IPS-20b (cell line): ENCODE measurements at regions not wholly inside any gene's neighbourhood (a gene's known extent, or its start where the extent isn't known, plus 50 kb on each side); places are given as distances from the start of the nearest gene placed in this dataset.

Experiments used
- H3K27ac ChIP-seq: one replicate; pipeline ENCODE4 v1.5.1; 2013; ENCODE audit warnings: low read length
- H3K27me3 ChIP-seq: 2 replicates; pipeline ENCODE4 v1.6.1; 2013; ENCODE audit warnings: mild to moderate bottlenecking, low read length, inconsistent platforms; ENCODE audit not compliant: insufficient read depth
- H3K36me3 ChIP-seq: 2 replicates; pipeline ENCODE4 v1.6.1; 2013; ENCODE audit warnings: low read depth, mild to moderate bottlenecking, inconsistent platforms, low read length, moderate library complexity; ENCODE audit not compliant: insufficient read depth
- H3K4me1 ChIP-seq: 2 replicates; pipeline ENCODE4 v1.6.1; 2013; ENCODE audit warnings: mild to moderate bottlenecking, control low read depth, inconsistent platforms, low read length, moderate library complexity; ENCODE audit not compliant: insufficient read depth
- H3K4me3 ChIP-seq: 2 replicates; pipeline ENCODE4 v1.5.1; 2013; ENCODE audit warnings: mild to moderate bottlenecking, low read length, inconsistent platforms
- H3K9ac ChIP-seq: 2 replicates; pipeline ENCODE4 v1.6.1; 2013; ENCODE audit warnings: low read depth, mild to moderate bottlenecking, inconsistent platforms, low read length, moderate library complexity
- H3K9me3 ChIP-seq: 2 replicates; pipeline ENCODE4 v1.6.1; 2013; ENCODE audit warnings: mild to moderate bottlenecking, low read depth, low read length, inconsistent platforms; ENCODE audit not compliant: insufficient read depth

DNA sequence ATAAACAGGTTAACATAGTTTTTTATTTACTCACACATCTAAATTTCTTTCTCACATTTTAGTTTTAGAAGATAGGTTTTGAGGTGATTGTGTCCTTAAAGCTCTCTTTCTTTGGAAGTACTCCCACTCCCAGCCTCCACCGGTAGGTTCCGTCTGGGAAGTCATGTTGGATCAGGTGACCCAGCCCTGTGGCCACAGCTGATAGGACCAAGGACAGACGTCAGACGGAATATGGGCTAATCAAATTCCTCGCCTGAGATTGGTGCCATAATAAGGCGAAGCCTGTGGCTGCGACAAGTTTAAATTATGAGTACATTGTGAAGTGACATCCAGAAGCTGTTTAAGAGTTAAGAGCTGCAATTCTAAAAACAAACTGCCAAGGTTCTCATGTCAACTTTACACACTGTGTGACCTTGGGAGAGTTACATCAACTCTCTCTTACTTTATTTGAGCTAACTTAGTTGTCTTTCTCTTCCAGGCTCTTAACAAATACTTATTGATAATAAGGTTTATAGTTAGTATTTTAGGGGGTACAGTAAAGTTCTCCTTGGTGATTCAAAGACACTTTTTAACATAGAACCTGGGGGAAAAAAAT lies 133.6 kb downstream of the NPY start:
- no peaks in the 10 kb centered on the region for H3K4me1 ChIP-seq
- no peak overlapping the region for H3K4me3 ChIP-seq
- peaks cover 9% of the 10 kb centered on the region; the same call in 1 of the 2 replicates for H3K27me3 ChIP-seq
- H3K36me3 ChIP-seq: no peaks in the 10 kb centered on the region
- no peak overlapping the region for H3K9ac ChIP-seq
- no peak overlapping the region for H3K27ac ChIP-seq
- H3K9me3 ChIP-seq: peaks cover 23% of the 10 kb centered on the region

DNA sequence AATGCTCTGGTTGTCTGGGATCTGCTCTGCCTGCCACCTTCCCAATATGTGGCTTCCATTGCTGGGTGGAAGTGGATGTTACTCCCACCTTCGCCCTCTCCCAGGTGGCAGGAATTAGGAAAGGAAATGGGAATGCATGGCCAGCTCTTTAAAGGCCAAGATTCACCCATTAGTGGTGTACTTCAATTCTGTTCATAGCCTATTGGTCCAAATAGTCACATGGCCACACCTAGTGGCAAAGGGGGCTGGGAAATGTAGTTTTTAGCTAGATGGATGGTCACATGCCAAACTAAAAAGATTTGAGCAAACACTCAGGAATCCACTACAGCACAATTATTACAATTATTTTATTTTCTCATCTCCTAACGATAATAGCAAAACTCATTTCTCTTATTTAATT lies 135.1 kb downstream of the NPY start:
- peaks cover 9% of the 10 kb centered on the region; the same call in 1 of the 2 replicates for H3K9me3 ChIP-seq
- H3K9ac ChIP-seq: no peak overlapping the region
- H3K4me1 ChIP-seq: no peaks in the 10 kb centered on the region
- H3K27me3 ChIP-seq: peaks cover 9% of the 10 kb centered on the region; the same call in 1 of the 2 replicates
- H3K4me3 ChIP-seq: no peak overlapping the region
- H3K36me3 ChIP-seq: no peaks in the 10 kb centered on the region
- no peak overlapping the region for H3K27ac ChIP-seq

DNA sequence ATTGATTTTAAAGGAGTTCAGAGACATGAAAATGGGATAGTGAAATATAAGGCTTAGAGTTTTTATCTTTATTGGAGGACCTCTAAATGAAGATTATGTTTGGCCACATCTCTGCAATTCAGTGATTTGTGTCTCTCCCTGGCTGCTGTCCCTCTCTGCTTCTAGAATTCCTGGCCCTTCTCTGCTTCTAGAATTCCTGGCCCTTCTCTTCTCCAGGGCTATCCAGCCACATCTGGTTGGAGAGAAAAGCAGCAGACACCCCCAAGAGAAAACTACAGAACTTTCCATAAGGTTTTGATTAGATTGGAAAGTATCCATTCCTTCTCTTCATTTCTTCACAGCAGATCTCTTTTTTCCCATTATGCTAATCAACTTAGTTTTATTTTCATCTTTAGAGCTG lies 135.5 kb downstream of the NPY start:
- no peak overlapping the region for H3K9ac ChIP-seq
- no peaks in the 10 kb centered on the region for H3K4me1 ChIP-seq
- no peaks in the 10 kb centered on the region for H3K36me3 ChIP-seq
- H3K27me3 ChIP-seq: peaks cover 9% of the 10 kb centered on the region; the same call in 1 of the 2 replicates
- no peak overlapping the region for H3K4me3 ChIP-seq
- H3K9me3 ChIP-seq: peaks cover 5% of the 10 kb centered on the region; the same call in 1 of the 2 replicates
- H3K27ac ChIP-seq: no peak overlapping the region

DNA sequence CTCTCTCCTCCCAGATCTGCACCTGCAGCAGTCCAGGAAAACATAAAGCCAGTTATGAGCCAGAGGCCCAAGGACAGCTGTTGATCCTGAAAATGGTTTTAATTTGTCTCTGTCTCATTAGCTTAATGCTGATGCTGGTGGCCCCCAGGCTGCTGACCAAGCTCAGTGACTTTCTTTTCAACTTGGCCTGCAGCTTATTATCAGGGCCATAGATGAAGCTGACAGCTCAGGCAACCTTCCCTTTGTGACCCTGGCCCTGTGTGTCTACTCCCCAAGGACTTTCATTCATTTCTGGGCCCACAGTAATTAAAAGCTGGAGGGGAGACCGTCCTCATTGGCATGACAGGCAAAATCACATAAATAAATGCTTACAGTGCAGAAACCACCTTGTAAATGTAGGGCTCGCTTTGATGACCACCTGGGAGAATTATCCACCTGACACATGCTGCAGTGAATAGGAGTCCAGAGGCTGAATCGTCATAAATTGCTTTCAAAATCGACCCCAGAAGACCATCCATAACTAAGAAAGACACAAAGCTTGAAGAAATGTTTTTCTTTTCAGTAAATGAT lies 138.5 kb downstream of the NPY start:
- H3K9ac ChIP-seq: no peak overlapping the region
- peaks cover 3% of the 10 kb centered on the region; the same call in 1 of the 2 replicates for H3K4me1 ChIP-seq
- peaks cover 18% of the 10 kb centered on the region; the same call in 1 of the 2 replicates for H3K9me3 ChIP-seq
- H3K36me3 ChIP-seq: 0 out of 2 replicates have a peak, but pooled peaks cover 6% of the 10 kb centered on the region
- H3K4me3 ChIP-seq: no peak overlapping the region
- H3K27ac ChIP-seq: no peak overlapping the region
- H3K27me3 ChIP-seq: peaks cover under 1% of the 10 kb centered on the region; the same call in 1 of the 2 replicates

DNA sequence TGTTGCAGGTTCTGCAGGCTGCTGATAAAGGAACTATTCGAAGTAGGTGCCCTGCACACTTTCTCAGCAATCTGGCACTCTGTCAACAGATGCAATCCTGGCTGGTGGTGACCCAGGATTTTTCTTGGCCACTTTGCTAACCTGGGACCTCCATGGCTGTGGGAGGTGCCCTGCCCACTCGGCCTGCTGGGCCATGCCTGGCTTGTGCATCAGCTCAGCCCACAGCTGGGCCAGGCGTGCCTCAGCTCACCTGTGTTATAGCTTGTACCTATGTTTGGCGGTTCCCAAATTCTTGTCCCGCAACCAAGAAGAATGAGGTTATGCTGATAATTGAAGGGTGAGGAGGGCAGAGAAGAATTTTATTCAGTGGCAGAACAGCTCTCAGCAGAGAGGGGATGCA lies 141.7 kb downstream of the NPY start:
- H3K36me3 ChIP-seq: 0 out of 2 replicates have a peak, but pooled peaks cover 6% of the 10 kb centered on the region
- peaks cover 16% of the 10 kb centered on the region for H3K27me3 ChIP-seq
- H3K4me1 ChIP-seq: peaks cover 8% of the 10 kb centered on the region; the same call in 1 of the 2 replicates
- no peak overlapping the region for H3K4me3 ChIP-seq
- peaks cover 18% of the 10 kb centered on the region; the same call in 1 of the 2 replicates for H3K9me3 ChIP-seq
- H3K27ac ChIP-seq: no peak overlapping the region
- no peak overlapping the region for H3K9ac ChIP-seq

GRCh38 chr7:24427048-24427447 lies 143.1 kb downstream of the NPY start:
- Histone ChIP-seq H3K36me3 (0 out of 2 replicates have a peak, but pooled peaks cover 6% of the 10 kb centered on the region), H3K4me3 (peak overlapping the region; percentile 24; the same call in 1 of the 2 replicates), H3K4me1 (peaks cover 8% of the 10 kb centered on the region; the same call in 1 of the 2 replicates), H3K9me3 (peaks cover 18% of the 10 kb centered on the region; the same call in 1 of the 2 replicates), H3K27me3 (peaks cover 16% of the 10 kb centered on the region), H3K9ac (no peak overlapping the region), H3K27ac (no peak overlapping the region)

DNA sequence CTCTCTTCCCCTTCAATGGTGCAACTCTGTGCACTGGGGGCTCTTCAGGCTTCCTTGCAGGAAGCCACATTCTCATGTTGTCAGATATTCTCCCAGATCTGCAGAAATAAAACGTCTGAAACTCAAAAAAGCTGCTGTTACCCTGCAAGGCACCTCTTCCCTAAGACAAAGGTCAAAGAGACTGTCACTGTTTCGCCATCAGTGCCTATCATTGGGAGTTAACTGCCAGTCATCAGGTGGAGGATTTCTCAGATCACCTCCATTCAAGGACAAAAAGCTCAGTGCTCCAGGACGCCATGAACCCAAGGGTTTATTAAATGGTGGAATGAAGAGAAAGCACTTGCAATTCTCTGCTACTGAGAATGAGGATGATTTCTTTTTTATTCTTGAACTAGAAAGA lies 144.6 kb upstream of the PALS2 start:
- peaks cover 18% of the 10 kb centered on the region; the same call in 1 of the 2 replicates for H3K9me3 ChIP-seq
- no peak overlapping the region for H3K4me3 ChIP-seq
- H3K27me3 ChIP-seq: peaks cover 21% of the 10 kb centered on the region
- peaks cover 12% of the 10 kb centered on the region for H3K4me1 ChIP-seq
- H3K36me3 ChIP-seq: 0 out of 2 replicates have a peak, but pooled peaks cover 6% of the 10 kb centered on the region
- H3K9ac ChIP-seq: no peak overlapping the region
- H3K27ac ChIP-seq: no peak overlapping the region

- peaks cover 34% of the 10 kb centered on the region for H3K27me3 ChIP-seq
- H3K27ac ChIP-seq: no peak overlapping the region
- no peaks in the 10 kb centered on the region for H3K9me3 ChIP-seq
- H3K36me3 ChIP-seq: no peaks in the 10 kb centered on the region
- no peak overlapping the region for H3K4me3 ChIP-seq
- no peak overlapping the region for H3K9ac ChIP-seq
- H3K4me1 ChIP-seq: peaks cover 46% of the 10 kb centered on the region
Observed at GRCh38 chr7:24432677-24433076, 140.6 kb upstream of the PALS2 start.

- no peak overlapping the region for H3K27ac ChIP-seq
- peaks cover 43% of the 10 kb centered on the region for H3K4me1 ChIP-seq
- H3K9ac ChIP-seq: peak overlapping the region; percentile 32; the same call in 1 of the 2 replicates
- H3K4me3 ChIP-seq: peak overlapping the region; percentile 36; the same call in 1 of the 2 replicates
- H3K9me3 ChIP-seq: no peaks in the 10 kb centered on the region
- H3K36me3 ChIP-seq: no peaks in the 10 kb centered on the region
- peaks cover 18% of the 10 kb centered on the region for H3K27me3 ChIP-seq
Observed at GRCh38 chr7:24434972-24435371, 138.3 kb upstream of the PALS2 start.

DNA sequence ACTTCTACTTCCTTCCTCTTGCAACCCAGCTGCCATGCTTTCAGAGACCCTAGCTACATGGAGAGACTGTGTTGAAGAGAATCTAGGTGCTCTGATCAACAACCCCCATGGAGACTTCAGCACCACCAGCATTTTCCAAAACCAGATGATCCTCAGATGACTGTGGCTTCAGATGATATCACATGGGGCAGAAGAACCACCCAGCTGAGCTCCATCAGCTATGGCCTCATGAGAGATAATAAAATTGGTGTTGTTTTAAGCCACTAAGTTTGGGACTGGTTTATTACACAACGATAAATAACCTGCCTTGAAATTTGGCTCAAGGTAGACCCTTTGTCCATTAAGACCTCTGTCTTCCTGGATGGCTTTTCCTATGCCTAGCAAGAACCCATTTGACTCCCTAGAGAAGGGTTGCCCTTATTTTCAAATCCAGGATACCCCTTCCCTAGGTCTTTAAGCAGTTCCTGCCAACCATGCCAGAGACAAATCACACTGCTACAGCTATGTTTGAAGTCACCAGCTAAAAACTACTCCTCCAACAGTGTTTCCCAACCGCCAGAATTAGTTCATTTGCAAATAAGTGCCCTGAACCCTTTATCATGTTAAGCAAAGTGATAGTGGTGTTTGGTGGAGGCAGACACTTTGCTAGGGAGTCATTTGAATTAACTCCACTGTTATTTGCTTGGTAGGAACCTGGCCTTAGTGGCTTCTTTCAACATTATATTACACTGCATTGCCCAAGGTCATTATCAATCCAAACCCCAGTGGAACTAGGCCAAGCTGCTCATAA lies 136.9 kb upstream of the PALS2 start:
- H3K36me3 ChIP-seq: no peaks in the 10 kb centered on the region
- H3K4me1 ChIP-seq: peaks cover 43% of the 10 kb centered on the region
- H3K27me3 ChIP-seq: peaks cover 18% of the 10 kb centered on the region
- peak overlapping the region; percentile 20 for H3K4me3 ChIP-seq
- H3K9ac ChIP-seq: peak overlapping the region; percentile 19; the same call in 1 of the 2 replicates
- H3K27ac ChIP-seq: no peak overlapping the region
- H3K9me3 ChIP-seq: no peaks in the 10 kb centered on the region

DNA sequence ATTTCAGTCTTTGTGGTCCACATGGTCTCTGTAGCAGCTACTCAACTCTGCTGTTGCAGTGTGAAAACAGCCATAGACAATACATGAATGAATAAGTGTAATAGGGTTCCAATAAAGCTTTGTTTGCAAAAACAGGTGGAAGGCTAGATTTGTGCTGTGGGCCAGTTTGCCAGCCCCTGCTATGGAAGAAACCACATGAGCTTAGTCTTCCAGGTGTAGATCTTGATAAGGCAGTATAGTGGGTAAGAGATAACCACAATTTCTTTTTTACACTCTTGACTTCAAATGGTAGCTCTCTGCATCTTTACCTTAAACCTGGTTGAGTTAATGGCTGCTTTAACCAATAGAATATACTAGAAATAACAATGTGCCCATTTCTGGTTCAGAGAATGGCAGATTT lies 135.0 kb upstream of the PALS2 start:
- no peaks in the 10 kb centered on the region for H3K36me3 ChIP-seq
- H3K9ac ChIP-seq: no peak overlapping the region
- peaks cover 42% of the 10 kb centered on the region for H3K4me1 ChIP-seq
- H3K27me3 ChIP-seq: peaks cover 18% of the 10 kb centered on the region
- H3K4me3 ChIP-seq: no peak overlapping the region
- H3K9me3 ChIP-seq: no peaks in the 10 kb centered on the region
- no peak overlapping the region for H3K27ac ChIP-seq
